ENCODE measurements at regions not wholly inside any gene's neighbourhood (a gene's known extent, or its start where the extent isn't known, plus 50 kb on each side); places are given as distances from the start of the nearest gene placed in this dataset.
A peak's percentile ranks its signal among the peaks of the same experiment; 100 is the strongest.
"Not testable (repeated sequence)": the region's sequence is repeated elsewhere in the genome, so short reads cannot be mapped to it uniquely, and the experiment has no call there.

- Histone ChIP-seq H3K27me3 (no peaks in the 10 kb centered on the region), H3K4me3 (no peak overlapping the region), H3K9me3 (no peaks in the 10 kb centered on the region), H3K36me3 (no peaks in the 10 kb centered on the region), H3K4me1 (no peaks in the 10 kb centered on the region), H3K27ac (no peak overlapping the region)
- 65 to 67% methylated on average over 9 of the region's 9 CpGs for WGBS, 2 donors
- no peak for DNase-seq
- no peak for TF ChIP-seq POLR2AphosphoS5 (IDR thresholded peaks at IDR 0.05)
- no peak for TF ChIP-seq CTCF (IDR thresholded peaks at IDR 0.05)
- no peak for TF ChIP-seq POLR2A (IDR thresholded peaks at IDR 0.05)
- TF ChIP-seq EP300 (IDR thresholded peaks at IDR 0.05), result no peak
- intact Hi-C loops (cut with DNase I), result no loop called here
These were observed 754.4 kb downstream of the ADCYAP1 start for GRCh38 chr18:1658908-1659566.

- WGBS, 2 donors, result 47 to 55% methylated on average over 12 of the region's 12 CpGs
- Histone ChIP-seq H3K27me3 (no peaks in the 10 kb centered on the region), H3K4me1 (no peaks in the 10 kb centered on the region), H3K9me3 (no peaks in the 10 kb centered on the region), H3K36me3 (no peaks in the 10 kb centered on the region), H3K27ac (no peak overlapping the region), H3K4me3 (no peak overlapping the region)
- no peak for DNase-seq
- TF ChIP-seq CTCF (IDR thresholded peaks at IDR 0.05) (peak in 1 of 4 experiments; percentile 22), POLR2A (IDR thresholded peaks at IDR 0.05) (no peak), POLR2AphosphoS5 (IDR thresholded peaks at IDR 0.05) (no peak), EP300 (IDR thresholded peaks at IDR 0.05) (no peak)
- intact Hi-C loops (cut with DNase I), result no loop called here
These were observed 759.4 kb downstream of the ADCYAP1 start for GRCh38 chr18:1663879-1664705.

GRCh38 chr18:1665079-1665478 lies 760.4 kb downstream of the ADCYAP1 start:
- intact Hi-C loops (cut with DNase I), result no loop called here
- TF ChIP-seq EP300 (IDR thresholded peaks at IDR 0.05), result no peak
- TF ChIP-seq CTCF (IDR thresholded peaks at IDR 0.05), result no peak
- no peak for TF ChIP-seq POLR2AphosphoS5 (IDR thresholded peaks at IDR 0.05)
- no peak for TF ChIP-seq POLR2A (IDR thresholded peaks at IDR 0.05)
- H3K36me3 ChIP-seq, result no peaks in the 10 kb centered on the region
- no peaks in the 10 kb centered on the region for H3K4me1 ChIP-seq
- no peak overlapping the region for H3K4me3 ChIP-seq
- WGBS, 2 donors, result 45 to 57% methylated on average over 1 of the region's 1 CpG
- DNase-seq, result no peak
- H3K27ac ChIP-seq, result no peak overlapping the region
- no peaks in the 10 kb centered on the region for H3K27me3 ChIP-seq
- no peaks in the 10 kb centered on the region for H3K9me3 ChIP-seq

GRCh38 chr18:1668279-1668678 lies 763.6 kb downstream of the ADCYAP1 start:
- intact Hi-C loops (cut with DNase I), result no loop called here
- Histone ChIP-seq H3K36me3 (no peaks in the 10 kb centered on the region), H3K27ac (no peak overlapping the region), H3K4me1 (no peaks in the 10 kb centered on the region), H3K27me3 (no peaks in the 10 kb centered on the region), H3K9me3 (peaks cover 0 to 10% (median 1%) of the 10 kb centered on the region in 4 donors), H3K4me3 (no peak overlapping the region)
- TF ChIP-seq POLR2A (IDR thresholded peaks at IDR 0.05), result no peak
- TF ChIP-seq POLR2AphosphoS5 (IDR thresholded peaks at IDR 0.05), result no peak
- TF ChIP-seq CTCF (IDR thresholded peaks at IDR 0.05), result no peak
- no peak for TF ChIP-seq EP300 (IDR thresholded peaks at IDR 0.05)
- 58 to 62% methylated on average over 4 of the region's 4 CpGs for WGBS, 2 donors
- no peak for DNase-seq

- DNase-seq; H3K36me3 ChIP-seq; H3K27me3 ChIP-seq; intact Hi-C loops (cut with DNase I); H3K4me1 ChIP-seq; H3K9me3 ChIP-seq; H3K27ac ChIP-seq; H3K4me3 ChIP-seq: not testable (repeated sequence)
- WGBS, 2 donors, result 78 to 94% methylated on average over 2 of the region's 2 CpGs
These were observed 767.0 kb downstream of the ADCYAP1 start for GRCh38 chr18:1671710-1672109.

All from sigmoid colon (tissue), 6 donors.